ENCODE measurements at regions not wholly inside any gene's neighbourhood (a gene's known extent, or its start where the extent isn't known, plus 50 kb on each side); places are given as distances from the start of the nearest gene placed in this dataset.
A peak's percentile ranks its signal among the peaks of the same experiment; 100 is the strongest.

DNA sequence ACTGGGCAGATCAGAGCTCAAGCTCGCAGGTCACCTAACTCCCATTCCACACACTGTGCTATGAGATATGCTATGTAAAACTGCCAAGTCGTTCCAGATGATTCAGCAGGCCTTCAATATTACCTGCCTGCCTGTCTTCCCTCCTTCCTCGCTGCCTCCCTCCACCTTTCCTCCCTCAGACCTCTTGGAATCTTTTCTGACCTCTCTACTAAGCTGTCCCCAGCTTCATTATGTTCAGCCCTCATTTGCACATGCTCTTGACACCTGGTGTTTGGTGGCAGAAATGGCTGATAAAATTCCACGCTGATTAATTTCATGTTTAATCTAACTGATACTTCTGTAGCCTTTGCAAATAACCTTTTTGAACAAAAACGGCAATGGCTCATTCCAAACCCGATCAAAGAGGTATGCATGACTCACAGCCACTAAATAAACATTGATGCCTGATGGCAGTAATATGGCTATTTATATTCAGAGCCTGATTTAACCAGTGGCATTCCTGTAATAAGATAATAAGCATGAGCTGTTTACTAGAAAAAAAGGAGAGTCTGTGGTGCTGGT is 130.8 kb upstream of the EGLN3 start:
- no peaks in the 10 kb centered on the region for H4K20me1 ChIP-seq (ENCODE audit: insufficient read depth, low read length)
- intact Hi-C loops (cut with micrococcal nuclease; ENCODE audit: unreplicated experiment) (no loop called here), in situ Hi-C loops (cut with HindIII; ENCODE audit: extremely low pct_ligation_motif_present, low pct_unique_long_range_greater_than_20kb) (no loop called here)
- BruUV-seq (replicated peaks): no TSS peak
- ATAC-seq: peak; percentile 84
- H3K36me3 ChIP-seq (replicated peaks in 1 of 2; ENCODE audit: control insufficient read depth in 1 of 2, insufficient read depth in 2 of 2, low read length in 2 of 2): no peaks in the 10 kb centered on the region
- no peak for FAIRE-seq
- no peaks in the 10 kb centered on the region for H3K9me3 ChIP-seq (ENCODE audit: low read length)
- no peak overlapping the region for H3K4me3 ChIP-seq (replicated peaks in 1 of 3; ENCODE audit: insufficient read depth in 1 of 3, low read depth in 2 of 3, low read length in 3 of 3)
- H3K9ac ChIP-seq (ENCODE audit: insufficient read depth, low read depth, low read length): 0 out of 2 replicates have a peak overlapping the region, but pooled peaks have one; percentile 0
- DNase-seq (ENCODE audit: low spot score): peak; percentile 86
- peaks cover 0 to 10% of the 10 kb centered on the region in 2 experiments; a peak in 2 of 5 replicates for H3K27me3 ChIP-seq (ENCODE audit: control insufficient read depth in 1 of 2, insufficient read depth in 2 of 2, low read length in 2 of 2)
- H3K4me2 ChIP-seq (ENCODE audit: low read depth, low read length): peak overlapping the region; percentile 54
- H3K79me2 ChIP-seq (ENCODE audit: insufficient read depth, low read length): no peaks in the 10 kb centered on the region
- no peak overlapping the region for H3K27ac ChIP-seq (ENCODE audit: extremely low read length, insufficient read depth, low read length)
- H2AFZ ChIP-seq (ENCODE audit: low read length): no peak overlapping the region
- peaks cover 19% of the 10 kb centered on the region for H3K4me1 ChIP-seq (ENCODE audit: insufficient read depth, low read length)
- WGBS (ENCODE audit: low lambda C conversion rate): under 1% methylated on average over 6 of the region's 6 CpGs
- ChIA-PET POLR2A (interaction anchor here (1.2 to 2.0 kb wide), 5 partner anchors 17 to 38 kb away, joined by 3 to 6 read pairs (median 4); no protein-coding TSS in a partner anchor), CTCF (ENCODE audit: low intra/inter-chr PET ratio, low total read pairs) (no interaction called here)
- TF ChIP-seq TBX2 (CRISPR knock-in tag; IDR thresholded peaks at IDR 0.05; ENCODE audit: borderline replicate concordance) (peak; percentile 71), JUNB (CRISPR knock-in tag; IDR thresholded peaks at IDR 0.05; ENCODE audit: borderline replicate concordance) (peak; percentile 75; the same call in 1 of the 2 replicates), ZNF562 (CRISPR knock-in tag; IDR thresholded peaks at IDR 0.05; ENCODE audit: borderline replicate concordance) (no peak), HNF1B (CRISPR knock-in tag; IDR thresholded peaks at IDR 0.05) (peak; percentile 47; the same call in 1 of the 2 replicates), NR2F1 (CRISPR knock-in tag; IDR thresholded peaks at IDR 0.05) (peak in 1 of 2 experiments; percentile 37; a peak in 1 of 4 replicates), JUND (CRISPR knock-in tag; IDR thresholded peaks at IDR 0.05) (no peak), TBX3 (IDR thresholded peaks at IDR 0.05; ENCODE audit: borderline replicate concordance) (peak; percentile 72), ZNF17 (CRISPR knock-in tag; IDR thresholded peaks at IDR 0.05) (no peak), JUN (CRISPR knock-in tag; IDR thresholded peaks at IDR 0.05) (0 out of 2 replicates have a peak, but pooled peaks have one; percentile 32), HBP1 (CRISPR knock-in tag; IDR thresholded peaks at IDR 0.05; ENCODE audit: low read depth) (peak; percentile 90; the same call in 1 of the 2 replicates), MAFK (conservative IDR thresholded peaks at IDR 0.05 in 1 of 2, IDR thresholded peaks at IDR 0.05 in 1 of 2; ENCODE audit: low read length in 2 of 2) (peak; percentile 26 to 51; a peak in 1 of 4 replicates)
- TF ChIP-seq, protein P1, sequence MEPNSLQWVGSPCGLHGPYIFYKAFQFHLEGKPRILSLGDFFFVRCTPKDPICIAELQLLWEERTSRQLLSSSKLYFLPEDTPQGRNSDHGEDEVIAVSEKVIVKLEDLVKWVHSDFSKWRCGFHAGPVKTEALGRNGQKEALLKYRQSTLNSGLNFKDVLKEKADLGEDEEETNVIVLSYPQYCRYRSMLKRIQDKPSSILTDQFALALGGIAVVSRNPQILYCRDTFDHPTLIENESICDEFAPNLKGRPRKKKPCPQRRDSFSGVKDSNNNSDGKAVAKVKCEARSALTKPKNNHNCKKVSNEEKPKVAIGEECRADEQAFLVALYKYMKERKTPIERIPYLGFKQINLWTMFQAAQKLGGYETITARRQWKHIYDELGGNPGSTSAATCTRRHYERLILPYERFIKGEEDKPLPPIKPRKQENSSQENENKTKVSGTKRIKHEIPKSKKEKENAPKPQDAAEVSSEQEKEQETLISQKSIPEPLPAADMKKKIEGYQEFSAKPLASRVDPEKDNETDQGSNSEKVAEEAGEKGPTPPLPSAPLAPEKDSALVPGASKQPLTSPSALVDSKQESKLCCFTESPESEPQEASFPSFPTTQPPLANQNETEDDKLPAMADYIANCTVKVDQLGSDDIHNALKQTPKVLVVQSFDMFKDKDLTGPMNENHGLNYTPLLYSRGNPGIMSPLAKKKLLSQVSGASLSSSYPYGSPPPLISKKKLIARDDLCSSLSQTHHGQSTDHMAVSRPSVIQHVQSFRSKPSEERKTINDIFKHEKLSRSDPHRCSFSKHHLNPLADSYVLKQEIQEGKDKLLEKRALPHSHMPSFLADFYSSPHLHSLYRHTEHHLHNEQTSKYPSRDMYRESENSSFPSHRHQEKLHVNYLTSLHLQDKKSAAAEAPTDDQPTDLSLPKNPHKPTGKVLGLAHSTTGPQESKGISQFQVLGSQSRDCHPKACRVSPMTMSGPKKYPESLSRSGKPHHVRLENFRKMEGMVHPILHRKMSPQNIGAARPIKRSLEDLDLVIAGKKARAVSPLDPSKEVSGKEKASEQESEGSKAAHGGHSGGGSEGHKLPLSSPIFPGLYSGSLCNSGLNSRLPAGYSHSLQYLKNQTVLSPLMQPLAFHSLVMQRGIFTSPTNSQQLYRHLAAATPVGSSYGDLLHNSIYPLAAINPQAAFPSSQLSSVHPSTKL (CRISPR knock-in tag; IDR thresholded peaks at IDR 0.05): peak; percentile 47; the same call in 1 of the 2 replicates
- TF ChIP-seq, protein P2, sequence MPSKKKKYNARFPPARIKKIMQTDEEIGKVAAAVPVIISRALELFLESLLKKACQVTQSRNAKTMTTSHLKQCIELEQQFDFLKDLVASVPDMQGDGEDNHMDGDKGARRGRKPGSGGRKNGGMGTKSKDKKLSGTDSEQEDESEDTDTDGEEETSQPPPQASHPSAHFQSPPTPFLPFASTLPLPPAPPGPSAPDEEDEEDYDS (CRISPR knock-in tag; IDR thresholded peaks at IDR 0.05): 0 out of 2 replicates have a peak, but pooled peaks have one; percentile 12
- TF ChIP-seq, protein P3, sequence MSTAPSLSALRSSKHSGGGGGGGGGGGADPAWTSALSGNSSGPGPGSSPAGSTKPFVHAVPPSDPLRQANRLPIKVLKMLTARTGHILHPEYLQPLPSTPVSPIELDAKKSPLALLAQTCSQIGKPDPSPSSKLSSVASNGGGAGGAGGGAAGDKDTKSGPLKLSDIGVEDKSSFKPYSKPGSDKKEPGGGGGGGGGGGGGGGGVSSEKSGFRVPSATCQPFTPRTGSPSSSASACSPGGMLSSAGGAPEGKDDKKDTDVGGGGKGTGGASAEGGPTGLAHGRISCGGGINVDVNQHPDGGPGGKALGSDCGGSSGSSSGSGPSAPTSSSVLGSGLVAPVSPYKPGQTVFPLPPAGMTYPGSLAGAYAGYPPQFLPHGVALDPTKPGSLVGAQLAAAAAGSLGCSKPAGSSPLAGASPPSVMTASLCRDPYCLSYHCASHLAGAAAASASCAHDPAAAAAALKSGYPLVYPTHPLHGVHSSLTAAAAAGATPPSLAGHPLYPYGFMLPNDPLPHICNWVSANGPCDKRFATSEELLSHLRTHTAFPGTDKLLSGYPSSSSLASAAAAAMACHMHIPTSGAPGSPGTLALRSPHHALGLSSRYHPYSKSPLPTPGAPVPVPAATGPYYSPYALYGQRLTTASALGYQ (CRISPR knock-in tag; IDR thresholded peaks at IDR 0.05): peak; percentile 17; the same call in 1 of the 2 replicates

Data from HepG2 (cell line).